Nephron progenitor cell (in vitro differentiated cells): ENCODE measurements at regions not wholly inside any gene's neighbourhood (a gene's known extent, or its start where the extent isn't known, plus 50 kb on each side); places are given as distances from the start of the nearest gene placed in this dataset.

Experiments used
- DNase-seq: peaks from one replicate; pipeline ENCODE4 v3.0.0; 2021
- H3K27ac Mint-ChIP-seq: 2 replicates; pipeline ENCODE4 v1.8.0; 2021; ENCODE audit warnings: mild to moderate bottlenecking, moderate library complexity, mixed read lengths
- H3K27me3 Mint-ChIP-seq: 2 replicates; pipeline ENCODE4 v1.8.0; 2021; ENCODE audit warnings: mild to moderate bottlenecking, low read depth, mixed read lengths; ENCODE audit not compliant: poor library complexity
- H3K36me3 Mint-ChIP-seq: 2 replicates; pipeline ENCODE4 v1.8.0; 2021; ENCODE audit warnings: low read depth, mixed read lengths
- H3K4me1 Mint-ChIP-seq: 2 replicates; pipeline ENCODE4 v1.8.0; 2021; ENCODE audit warnings: mixed read lengths
- H3K4me3 Mint-ChIP-seq: 2 replicates; pipeline ENCODE4 v1.8.0; 2021; ENCODE audit warnings: mild to moderate bottlenecking, moderate library complexity, mixed read lengths
- H3K9me3 Mint-ChIP-seq: 2 replicates; pipeline ENCODE4 v1.8.0; 2021; ENCODE audit warnings: mild to moderate bottlenecking, moderate library complexity, mixed read lengths
- TF ChIP-seq, protein P1 (sequence below): fragments of 200-600 bp; sonication (generic); IDR thresholded peaks from 2 replicates; pipeline ENCODE4 v1.5.0; 2021; ENCODE audit warnings: antibody characterized with exemption

DNA sequence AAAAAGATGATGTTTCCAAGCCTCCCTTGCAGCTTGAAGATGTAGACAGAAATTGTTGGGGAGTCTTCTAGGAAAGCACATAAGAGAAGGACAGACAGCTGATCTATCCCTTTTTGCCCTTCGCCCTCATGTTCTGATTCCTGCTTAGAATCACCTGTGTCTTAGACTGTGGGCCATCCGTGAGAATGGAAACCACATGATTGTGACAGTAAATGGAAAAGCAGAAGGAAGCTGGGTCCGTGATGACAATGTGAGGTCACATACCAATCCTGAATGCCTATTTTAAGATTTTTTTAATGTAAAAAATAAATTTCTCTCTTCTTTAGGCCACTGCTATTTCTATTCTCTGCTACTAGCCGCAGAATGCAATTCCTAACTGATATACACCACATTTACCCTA lies 67.7 kb upstream of the C1orf87 start:
- no peaks in the 10 kb centered on the region for H3K9me3 Mint-ChIP-seq
- DNase-seq = no peak
- H3K27me3 Mint-ChIP-seq = no peaks in the 10 kb centered on the region
- TF ChIP-seq, protein P1, sequence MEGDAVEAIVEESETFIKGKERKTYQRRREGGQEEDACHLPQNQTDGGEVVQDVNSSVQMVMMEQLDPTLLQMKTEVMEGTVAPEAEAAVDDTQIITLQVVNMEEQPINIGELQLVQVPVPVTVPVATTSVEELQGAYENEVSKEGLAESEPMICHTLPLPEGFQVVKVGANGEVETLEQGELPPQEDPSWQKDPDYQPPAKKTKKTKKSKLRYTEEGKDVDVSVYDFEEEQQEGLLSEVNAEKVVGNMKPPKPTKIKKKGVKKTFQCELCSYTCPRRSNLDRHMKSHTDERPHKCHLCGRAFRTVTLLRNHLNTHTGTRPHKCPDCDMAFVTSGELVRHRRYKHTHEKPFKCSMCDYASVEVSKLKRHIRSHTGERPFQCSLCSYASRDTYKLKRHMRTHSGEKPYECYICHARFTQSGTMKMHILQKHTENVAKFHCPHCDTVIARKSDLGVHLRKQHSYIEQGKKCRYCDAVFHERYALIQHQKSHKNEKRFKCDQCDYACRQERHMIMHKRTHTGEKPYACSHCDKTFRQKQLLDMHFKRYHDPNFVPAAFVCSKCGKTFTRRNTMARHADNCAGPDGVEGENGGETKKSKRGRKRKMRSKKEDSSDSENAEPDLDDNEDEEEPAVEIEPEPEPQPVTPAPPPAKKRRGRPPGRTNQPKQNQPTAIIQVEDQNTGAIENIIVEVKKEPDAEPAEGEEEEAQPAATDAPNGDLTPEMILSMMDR = no peak
- no peaks in the 10 kb centered on the region for H3K4me1 Mint-ChIP-seq
- H3K36me3 Mint-ChIP-seq = no peaks in the 10 kb centered on the region
- no peak overlapping the region for H3K4me3 Mint-ChIP-seq
- no peak overlapping the region for H3K27ac Mint-ChIP-seq

- Mint-ChIP-seq H3K36me3 (no peaks in the 10 kb centered on the region), H3K4me3 (no peak overlapping the region), H3K4me1 (no peaks in the 10 kb centered on the region), H3K27ac (no peak overlapping the region), H3K27me3 (no peaks in the 10 kb centered on the region), H3K9me3 (no peaks in the 10 kb centered on the region)
- DNase-seq = no peak
- TF ChIP-seq, protein P1 = no peak
These were observed 63.8 kb upstream of the C1orf87 start for GRCh38 chr1:60137406-60137805.

DNA sequence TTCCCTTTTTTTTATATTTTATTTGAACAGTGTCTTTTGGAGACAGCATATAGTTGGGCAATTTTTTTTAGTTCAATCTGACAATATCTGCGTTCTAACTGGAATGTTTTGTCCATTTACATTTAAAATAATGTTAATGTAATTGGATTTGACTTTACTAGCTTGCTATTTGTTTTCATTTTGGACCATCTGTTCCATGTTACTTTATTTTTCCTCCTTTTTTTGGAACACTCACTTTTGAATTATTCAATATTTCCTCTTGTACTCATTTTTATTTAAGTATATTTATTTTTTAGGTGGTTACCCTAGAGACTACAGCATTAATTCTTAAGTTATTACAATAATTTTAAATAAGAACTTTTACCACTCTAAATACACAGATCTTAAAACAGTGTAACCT lies 62.8 kb upstream of the C1orf87 start:
- no peaks in the 10 kb centered on the region for H3K4me1 Mint-ChIP-seq
- no peak for DNase-seq
- no peaks in the 10 kb centered on the region for H3K9me3 Mint-ChIP-seq
- TF ChIP-seq, protein P1 = no peak
- no peaks in the 10 kb centered on the region for H3K36me3 Mint-ChIP-seq
- H3K27ac Mint-ChIP-seq = no peak overlapping the region
- no peaks in the 10 kb centered on the region for H3K27me3 Mint-ChIP-seq
- H3K4me3 Mint-ChIP-seq = no peak overlapping the region

DNA sequence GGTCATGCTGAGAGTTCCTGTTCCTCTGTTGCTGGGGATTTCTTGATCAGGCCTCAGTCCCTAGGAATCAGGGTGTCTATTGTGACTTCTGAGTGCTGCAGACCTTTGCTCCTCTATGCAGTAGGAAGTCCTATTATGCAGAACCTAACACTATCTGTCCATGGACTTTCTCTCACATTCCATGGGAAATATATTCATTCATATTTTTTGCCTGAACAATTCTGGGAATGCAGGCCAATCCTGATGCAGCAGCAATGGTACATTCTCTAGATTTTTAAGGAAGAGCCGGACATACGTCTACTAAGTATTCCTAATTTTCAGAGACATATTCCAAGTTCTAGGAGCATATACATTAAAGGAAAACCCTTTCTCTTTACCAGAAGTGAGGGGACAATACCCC lies 61.1 kb upstream of the C1orf87 start:
- no peak for DNase-seq
- Mint-ChIP-seq H3K27me3 (no peaks in the 10 kb centered on the region), H3K36me3 (no peaks in the 10 kb centered on the region), H3K4me3 (no peak overlapping the region), H3K4me1 (no peaks in the 10 kb centered on the region), H3K9me3 (no peaks in the 10 kb centered on the region), H3K27ac (no peak overlapping the region)
- TF ChIP-seq, protein P1 = no peak

- Mint-ChIP-seq H3K27me3 (no peaks in the 10 kb centered on the region), H3K4me3 (no peak overlapping the region), H3K27ac (no peak overlapping the region), H3K36me3 (no peaks in the 10 kb centered on the region), H3K4me1 (no peaks in the 10 kb centered on the region), H3K9me3 (no peaks in the 10 kb centered on the region)
- no peak for DNase-seq
- TF ChIP-seq, protein P1 = no peak
These were observed 60.3 kb upstream of the C1orf87 start for GRCh38 chr1:60133848-60134247.

DNA sequence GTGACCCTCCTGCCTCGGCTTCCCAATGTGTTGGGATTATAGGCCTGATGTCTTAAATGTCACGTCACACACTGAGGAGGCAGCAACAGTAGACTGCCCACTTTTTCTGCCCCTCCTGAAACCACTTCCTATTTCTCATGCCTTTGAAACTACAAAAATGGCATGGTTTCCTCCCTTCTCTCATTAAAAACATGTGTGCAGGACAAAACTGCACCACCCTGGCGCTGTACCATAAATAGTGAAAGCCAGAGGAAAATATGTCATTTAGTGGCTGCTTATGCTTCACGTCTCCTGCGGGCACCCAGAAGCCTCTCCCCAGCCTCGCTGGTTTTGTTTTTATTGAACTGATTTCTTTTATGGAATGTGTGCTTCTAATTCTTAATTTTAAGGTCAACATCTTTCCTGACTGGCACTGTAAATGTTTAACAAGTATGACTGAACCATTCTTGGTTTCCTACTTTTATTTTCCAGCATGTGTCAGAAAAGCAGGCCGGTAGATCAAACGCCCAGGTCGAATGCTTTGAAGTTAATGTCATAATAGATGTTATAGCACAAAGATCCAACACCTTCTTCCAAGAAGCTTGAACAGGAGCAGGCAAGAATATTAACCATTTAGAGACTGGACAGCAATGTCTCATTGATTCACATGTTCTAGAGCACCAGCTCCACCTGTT lies 59.6 kb upstream of the C1orf87 start:
- Mint-ChIP-seq H3K9me3 (no peaks in the 10 kb centered on the region), H3K4me3 (no peak overlapping the region), H3K27me3 (no peaks in the 10 kb centered on the region), H3K36me3 (no peaks in the 10 kb centered on the region), H3K27ac (no peak overlapping the region), H3K4me1 (no peaks in the 10 kb centered on the region)
- DNase-seq = no peak
- TF ChIP-seq, protein P1 = no peak
